ENCODE measurements at regions not wholly inside any gene's neighbourhood (a gene's known extent, or its start where the extent isn't known, plus 50 kb on each side); places are given as distances from the start of the nearest gene placed in this dataset.
"Not testable (repeated sequence)": the region's sequence is repeated elsewhere in the genome, so short reads cannot be mapped to it uniquely, and the experiment has no call there.

GRCh38 chr21:13806444-13806843 lies 196.9 kb downstream of the POTED start:
- H3K27ac ChIP-seq (ENCODE audit: low read depth, low read length, poor library complexity, severe bottlenecking); H3K79me2 ChIP-seq (ENCODE audit: insufficient read depth, low read length); H3K4me2 ChIP-seq (ENCODE audit: low read length); H3K9ac ChIP-seq (ENCODE audit: low read length); H3K9me3 ChIP-seq (ENCODE audit: low read length); H3K36me3 ChIP-seq (ENCODE audit: insufficient read depth, low read length); H2AFZ ChIP-seq (ENCODE audit: low read length); H3K9me2 ChIP-seq (ENCODE audit: low read depth, low read length); H3K4me1 ChIP-seq (ENCODE audit: insufficient read depth, low read length, severe bottlenecking); H3K27me3 ChIP-seq (ENCODE audit: insufficient read depth, low read length); H3K4me3 ChIP-seq (ENCODE audit: low read depth, low read length, poor library complexity, severe bottlenecking); H3F3A ChIP-seq (ENCODE audit: insufficient read depth, low read length); H4K20me1 ChIP-seq (ENCODE audit: insufficient read depth, low read length): not testable (repeated sequence)
- TF ChIP-seq, protein P1, sequence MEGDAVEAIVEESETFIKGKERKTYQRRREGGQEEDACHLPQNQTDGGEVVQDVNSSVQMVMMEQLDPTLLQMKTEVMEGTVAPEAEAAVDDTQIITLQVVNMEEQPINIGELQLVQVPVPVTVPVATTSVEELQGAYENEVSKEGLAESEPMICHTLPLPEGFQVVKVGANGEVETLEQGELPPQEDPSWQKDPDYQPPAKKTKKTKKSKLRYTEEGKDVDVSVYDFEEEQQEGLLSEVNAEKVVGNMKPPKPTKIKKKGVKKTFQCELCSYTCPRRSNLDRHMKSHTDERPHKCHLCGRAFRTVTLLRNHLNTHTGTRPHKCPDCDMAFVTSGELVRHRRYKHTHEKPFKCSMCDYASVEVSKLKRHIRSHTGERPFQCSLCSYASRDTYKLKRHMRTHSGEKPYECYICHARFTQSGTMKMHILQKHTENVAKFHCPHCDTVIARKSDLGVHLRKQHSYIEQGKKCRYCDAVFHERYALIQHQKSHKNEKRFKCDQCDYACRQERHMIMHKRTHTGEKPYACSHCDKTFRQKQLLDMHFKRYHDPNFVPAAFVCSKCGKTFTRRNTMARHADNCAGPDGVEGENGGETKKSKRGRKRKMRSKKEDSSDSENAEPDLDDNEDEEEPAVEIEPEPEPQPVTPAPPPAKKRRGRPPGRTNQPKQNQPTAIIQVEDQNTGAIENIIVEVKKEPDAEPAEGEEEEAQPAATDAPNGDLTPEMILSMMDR (IDR thresholded peaks at IDR 0.05; ENCODE audit: low read length): peak; percentile 16; the same call in 1 of the 2 replicates

- H4K20me1 ChIP-seq (ENCODE audit: insufficient read depth, low read length); H3K9ac ChIP-seq (ENCODE audit: low read length); H3K36me3 ChIP-seq (ENCODE audit: insufficient read depth, low read length); H2AFZ ChIP-seq (ENCODE audit: low read length); H3K4me2 ChIP-seq (ENCODE audit: low read length); H3K27ac ChIP-seq (ENCODE audit: low read depth, low read length, poor library complexity, severe bottlenecking); H3K9me2 ChIP-seq (ENCODE audit: low read depth, low read length); H3K9me3 ChIP-seq (ENCODE audit: low read length); H3K27me3 ChIP-seq (ENCODE audit: insufficient read depth, low read length); H3K4me3 ChIP-seq (ENCODE audit: low read depth, low read length, poor library complexity, severe bottlenecking); H3F3A ChIP-seq (ENCODE audit: insufficient read depth, low read length); H3K79me2 ChIP-seq (ENCODE audit: insufficient read depth, low read length); H3K4me1 ChIP-seq (ENCODE audit: insufficient read depth, low read length, severe bottlenecking): not testable (repeated sequence)
These were observed 193.2 kb downstream of the POTED start for GRCh38 chr21:13802757-13803156.

Measured in OCI-LY1 (cell line).